ENCODE measurements at regions not wholly inside any gene's neighbourhood (a gene's known extent, or its start where the extent isn't known, plus 50 kb on each side); places are given as distances from the start of the nearest gene placed in this dataset.
A peak's percentile ranks its signal among the peaks of the same experiment; 100 is the strongest.

- H3K27me3 ChIP-seq (ENCODE audit: insufficient read depth, low read depth, low read length) = no peaks in the 10 kb centered on the region
- no peaks in the 10 kb centered on the region for H3K36me3 ChIP-seq (ENCODE audit: insufficient read depth, low read length)
- H2AFZ ChIP-seq (ENCODE audit: low read depth, low read length) = no peak overlapping the region
- H4K20me1 ChIP-seq (ENCODE audit: insufficient read depth) = peaks cover 3% of the 10 kb centered on the region
- TF ChIP-seq POLR2AphosphoS5 (IDR thresholded peaks at IDR 0.05) = no peak
- peak; percentile 9 for TF ChIP-seq REST (IDR thresholded peaks at IDR 0.05; ENCODE audit: borderline replicate concordance)
- H3K9me3 ChIP-seq (ENCODE audit: low read length) = no peaks in the 10 kb centered on the region
- peak overlapping the region; percentile 73 for H3K9ac ChIP-seq (ENCODE audit: low read length)
- H3K79me2 ChIP-seq (replicated peaks; ENCODE audit: insufficient read depth, low read length) = peaks cover 50% of the 10 kb centered on the region
- no peaks in the 10 kb centered on the region for H3F3A ChIP-seq (ENCODE audit: insufficient read depth, low read length, poor library complexity, severe bottlenecking)
- H3K27ac ChIP-seq (ENCODE audit: low read length) = peak overlapping the region; percentile 84
- peak overlapping the region; percentile 95 for H3K4me3 ChIP-seq (ENCODE audit: low read length)
- peak overlapping the region; percentile 81 for H3K4me2 ChIP-seq (ENCODE audit: low read length)
- no peaks in the 10 kb centered on the region for H3K9me2 ChIP-seq (ENCODE audit: insufficient read depth, low read length)
Observed at GRCh38 chr9:94166976-94167346, 82.7 kb downstream of the PTPDC1 start.

- H3K9me2 ChIP-seq (ENCODE audit: insufficient read depth, low read length) = no peaks in the 10 kb centered on the region
- H3K36me3 ChIP-seq (ENCODE audit: insufficient read depth, low read length) = no peaks in the 10 kb centered on the region
- H3F3A ChIP-seq (ENCODE audit: insufficient read depth, low read length, poor library complexity, severe bottlenecking) = no peaks in the 10 kb centered on the region
- peaks cover 3% of the 10 kb centered on the region for H4K20me1 ChIP-seq (ENCODE audit: insufficient read depth)
- peaks cover 55% of the 10 kb centered on the region for H3K79me2 ChIP-seq (replicated peaks; ENCODE audit: insufficient read depth, low read length)
- no peaks in the 10 kb centered on the region for H3K27me3 ChIP-seq (ENCODE audit: insufficient read depth, low read depth, low read length)
- H3K9me3 ChIP-seq (ENCODE audit: low read length) = no peaks in the 10 kb centered on the region
- no peak overlapping the region for H2AFZ ChIP-seq (ENCODE audit: low read depth, low read length)
- peak overlapping the region; percentile 73 for H3K9ac ChIP-seq (ENCODE audit: low read length)
- H3K4me2 ChIP-seq (ENCODE audit: low read length) = peak overlapping the region; percentile 81
- H3K4me3 ChIP-seq (ENCODE audit: low read length) = peak overlapping the region; percentile 95
- peak overlapping the region; percentile 84 for H3K27ac ChIP-seq (ENCODE audit: low read length)
- no peak for TF ChIP-seq RAD21 (conservative IDR thresholded peaks at IDR 0.05)
- TF ChIP-seq POLR2AphosphoS5 (IDR thresholded peaks at IDR 0.05) = no peak
- TF ChIP-seq EP300 (conservative IDR thresholded peaks at IDR 0.05; ENCODE audit: poor library complexity, severe bottlenecking) = no peak
- no peak for TF ChIP-seq EZH2 (IDR thresholded peaks at IDR 0.05; ENCODE audit: borderline replicate concordance, insufficient read depth, low read length, poor library complexity, severe bottlenecking)
- TF ChIP-seq SMC3 (conservative IDR thresholded peaks at IDR 0.05; ENCODE audit: poor library complexity) = no peak
- no peak for TF ChIP-seq MXI1 (conservative IDR thresholded peaks at IDR 0.05; ENCODE audit: poor library complexity, severe bottlenecking)
- no peak for TF ChIP-seq CTCF (IDR thresholded peaks at IDR 0.05; ENCODE audit: poor library complexity, severe bottlenecking)
- no peak for TF ChIP-seq REST (IDR thresholded peaks at IDR 0.05; ENCODE audit: borderline replicate concordance)
- no peak for TF ChIP-seq TAF1 (IDR thresholded peaks at IDR 0.05; ENCODE audit: low read depth)
Observed at GRCh38 chr9:94167376-94167890, 83.2 kb downstream of the PTPDC1 start.
